ENCODE measurements at regions not wholly inside any gene's neighbourhood (a gene's known extent, or its start where the extent isn't known, plus 50 kb on each side); places are given as distances from the start of the nearest gene placed in this dataset.

GRCh38 chr2:14363976-14364375 is 268.5 kb upstream of the LRATD1 start:
- TF ChIP-seq CTCF (IDR thresholded peaks at IDR 0.05): no peak
- no peak for TF ChIP-seq POLR2A (IDR thresholded peaks at IDR 0.05)

All from right lobe of liver (tissue), 4 donors.